Hematopoietic multipotent progenitor cell treated with erythropoietin and hydrocortisone succinate and interleukin-3 and kit ligand, for 17 days (in vitro differentiated cells): ENCODE measurements at regions not wholly inside any gene's neighbourhood (a gene's known extent, or its start where the extent isn't known, plus 50 kb on each side); places are given as distances from the start of the nearest gene placed in this dataset.

Experiments
- DNase-seq: peaks from one replicate; pipeline ENCODE4 v3.0.0-alpha.2; 2015; ENCODE audit warnings: low spot score

GRCh38 chr15:55017635-55018034 is 179.1 kb downstream of the RSL24D1 start:
- no peak for DNase-seq

DNA sequence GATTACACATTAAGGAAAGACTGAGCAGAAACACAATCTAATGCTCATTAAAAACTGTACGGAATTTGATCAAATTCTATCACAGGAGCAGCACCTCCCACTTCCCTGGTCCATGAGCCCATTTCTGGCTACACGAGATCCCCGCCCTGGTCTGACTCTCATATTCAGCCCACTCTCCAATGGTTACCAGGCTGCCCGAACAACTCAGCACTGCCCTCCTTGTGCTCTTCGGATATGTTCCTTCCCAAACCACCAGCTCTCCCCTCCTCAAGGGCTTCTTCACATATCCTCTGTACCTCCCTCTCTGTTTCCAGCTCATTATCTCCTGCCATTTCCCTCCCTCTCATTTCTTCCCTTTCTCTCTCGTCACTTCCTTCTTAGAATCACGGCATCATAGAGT is 180.5 kb downstream of the RSL24D1 start:
- DNase-seq: no peak

GRCh38 chr15:55015093-55015445 is 181.7 kb downstream of the RSL24D1 start:
- no peak for DNase-seq

- DNase-seq: no peak
These were observed 182.2 kb downstream of the RSL24D1 start for GRCh38 chr15:55014391-55015092.

- no peak for DNase-seq
These were observed 188.3 kb downstream of the RSL24D1 start for GRCh38 chr15:55008421-55008820.

DNA sequence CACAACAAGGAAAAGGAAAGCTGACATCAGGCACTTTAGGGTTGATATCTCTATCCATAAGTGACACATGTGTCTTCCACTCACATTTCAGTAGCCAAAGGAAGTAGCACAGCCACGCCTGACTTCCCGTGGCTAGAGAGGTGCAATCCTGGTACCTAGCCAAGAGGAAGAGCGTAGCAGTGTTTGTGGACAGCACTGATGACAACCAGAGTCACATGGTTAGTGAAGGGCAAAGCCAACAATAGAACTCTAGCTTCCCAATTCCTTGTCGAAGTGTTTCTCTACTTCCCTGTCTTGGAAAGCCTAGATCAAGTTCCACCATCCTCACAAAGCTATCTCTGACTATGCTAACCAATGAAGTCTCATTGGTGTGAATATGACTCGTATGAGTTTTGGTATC is 189.2 kb downstream of the RSL24D1 start:
- no peak for DNase-seq

- DNase-seq: no peak
These were observed 191.1 kb downstream of the RSL24D1 start for GRCh38 chr15:55005679-55006078.

DNA sequence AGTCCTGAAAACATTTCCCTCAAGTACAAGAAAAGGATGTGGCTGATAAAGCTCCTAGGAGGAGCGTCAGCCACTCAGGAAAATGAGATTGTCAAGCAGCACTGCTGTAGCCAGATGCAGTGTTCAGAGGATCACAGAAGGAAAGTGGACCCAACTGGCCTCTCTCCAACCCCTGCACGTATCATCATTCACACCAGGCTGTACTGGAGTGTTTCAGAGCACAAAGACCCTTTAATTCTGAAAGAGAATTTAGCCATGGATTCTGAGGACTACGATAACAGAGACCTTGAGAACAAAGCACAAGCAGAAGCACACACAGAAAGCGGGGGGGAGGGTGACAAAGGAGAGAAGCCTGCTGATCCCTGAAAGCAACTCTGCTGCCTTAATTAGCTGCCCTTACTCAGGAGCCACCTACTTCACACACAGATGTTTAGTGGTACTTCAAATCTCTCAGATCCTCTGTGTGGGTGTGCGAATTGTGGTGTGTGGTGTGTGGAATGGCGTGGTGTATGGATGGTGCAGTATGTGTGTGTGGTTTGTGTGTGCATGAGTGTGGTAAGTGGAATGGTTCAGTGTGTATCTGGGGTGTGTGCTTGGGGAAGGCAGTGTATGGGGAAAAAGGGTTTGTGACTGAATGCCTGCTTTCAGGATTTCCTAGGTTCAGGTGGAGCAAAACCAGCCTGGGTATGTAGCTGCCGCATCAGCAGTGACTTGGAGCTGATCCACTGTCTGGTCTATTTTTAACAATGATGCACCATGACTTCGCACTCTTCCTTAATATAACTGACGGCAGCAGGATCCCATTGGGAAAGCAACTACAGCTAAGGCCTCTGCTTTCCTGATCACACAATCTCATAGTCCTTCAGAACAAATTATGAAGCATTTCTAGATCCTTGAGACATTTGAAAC is 192.5 kb downstream of the RSL24D1 start:
- DNase-seq: no peak

DNA sequence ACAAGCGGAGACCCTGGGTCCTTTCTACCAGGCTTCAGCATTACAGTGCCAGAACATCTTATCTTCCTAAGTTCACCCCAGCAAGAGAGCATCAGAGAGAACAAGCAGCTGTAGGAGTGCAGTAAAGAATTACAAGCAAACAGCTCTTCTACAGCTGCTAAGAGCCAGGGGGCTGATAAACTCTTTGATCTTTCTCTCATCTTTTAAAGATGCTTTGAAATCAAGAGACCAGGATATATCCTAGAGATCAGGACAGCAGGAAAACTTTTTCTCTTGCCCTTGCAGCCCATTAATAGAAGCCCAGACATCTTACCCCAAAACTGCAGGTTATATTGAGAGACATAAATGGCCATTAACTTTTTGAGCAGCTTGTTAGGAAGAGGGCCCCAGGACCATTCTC is 198.1 kb downstream of the RSL24D1 start:
- no peak for DNase-seq

DNA sequence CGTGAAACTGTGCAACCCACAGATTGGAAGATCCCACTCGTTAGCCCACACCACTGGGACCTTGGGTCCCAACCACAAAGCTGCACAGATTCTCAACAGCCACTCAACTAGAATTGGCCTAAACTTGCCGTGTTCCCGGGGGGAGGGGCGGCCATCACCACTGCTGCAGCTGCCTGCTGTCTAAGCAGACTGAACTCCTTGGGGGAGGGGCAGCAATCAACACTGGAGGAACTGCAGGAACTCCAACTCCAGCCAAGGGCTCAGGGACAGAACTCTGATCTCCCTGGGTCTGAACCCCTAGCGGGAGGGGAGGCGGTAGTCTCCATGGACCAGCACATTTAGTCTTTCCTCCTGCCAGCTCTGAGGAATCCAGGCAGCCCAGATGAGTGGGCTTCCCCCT is 205.9 kb downstream of the RSL24D1 start:
- no peak for DNase-seq

GRCh38 chr15:54987881-54988280 is 208.9 kb downstream of the RSL24D1 start:
- DNase-seq: no peak

DNA sequence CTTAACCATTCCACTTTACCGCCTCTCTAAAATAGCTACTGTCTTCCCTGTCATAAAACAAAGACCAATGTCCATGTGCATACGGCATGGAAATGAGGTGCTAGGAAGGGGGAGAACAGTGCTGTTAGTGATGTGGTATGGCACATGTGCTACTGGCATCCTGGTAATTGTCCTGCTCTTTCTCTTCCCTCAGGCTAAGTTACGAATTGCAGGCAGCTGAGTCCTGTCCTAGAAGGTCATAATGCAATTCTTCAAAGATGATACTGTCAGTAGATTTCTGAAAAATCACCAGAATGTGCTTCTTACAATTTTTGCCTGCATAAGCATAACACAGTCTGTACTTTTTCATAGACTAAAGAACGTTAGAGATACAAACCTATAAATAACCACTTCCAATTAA is 216.8 kb downstream of the RSL24D1 start:
- no peak for DNase-seq

DNA sequence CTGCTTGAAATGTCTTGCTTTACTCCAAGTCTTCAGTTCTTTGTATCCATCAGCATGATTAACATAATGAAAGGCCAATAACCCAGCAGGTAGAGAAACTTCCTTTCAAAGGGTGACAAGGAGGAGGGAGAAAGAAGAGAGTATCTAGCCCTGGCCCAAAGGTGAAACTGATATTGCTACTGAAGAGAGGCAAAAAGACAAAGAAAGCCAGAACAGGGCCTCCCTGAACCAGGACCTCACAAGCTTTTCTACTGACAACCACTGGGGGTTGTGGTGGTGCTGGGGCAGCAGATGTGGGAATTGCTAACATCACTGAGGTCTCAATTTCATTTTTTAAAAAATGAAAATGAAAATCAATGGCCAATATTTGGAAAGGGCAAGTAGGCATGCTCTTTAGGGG is 234.1 kb downstream of the RSL24D1 start:
- DNase-seq: no peak

DNA sequence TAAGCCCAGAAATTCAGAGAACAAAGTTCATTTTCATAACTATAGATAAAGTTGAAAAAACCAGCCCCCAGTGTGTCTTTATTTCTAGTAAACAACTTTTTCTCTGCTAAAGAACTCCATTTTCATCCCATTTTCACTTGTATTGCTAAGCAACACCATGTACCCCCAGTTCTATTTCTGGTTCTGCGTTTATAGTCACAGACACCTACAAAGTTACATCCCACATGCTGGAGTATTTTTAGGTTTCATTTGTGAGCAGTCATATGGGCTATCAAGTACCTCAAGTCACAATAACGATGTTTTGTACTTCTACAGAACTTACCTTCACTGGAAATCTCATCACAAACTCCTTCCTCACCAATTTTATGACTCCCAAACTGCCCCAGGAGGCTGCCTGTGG is 236.5 kb downstream of the RSL24D1 start:
- no peak for DNase-seq

- DNase-seq: no peak
These were observed 255.3 kb downstream of the RSL24D1 start for GRCh38 chr15:54941417-54941816.

DNA sequence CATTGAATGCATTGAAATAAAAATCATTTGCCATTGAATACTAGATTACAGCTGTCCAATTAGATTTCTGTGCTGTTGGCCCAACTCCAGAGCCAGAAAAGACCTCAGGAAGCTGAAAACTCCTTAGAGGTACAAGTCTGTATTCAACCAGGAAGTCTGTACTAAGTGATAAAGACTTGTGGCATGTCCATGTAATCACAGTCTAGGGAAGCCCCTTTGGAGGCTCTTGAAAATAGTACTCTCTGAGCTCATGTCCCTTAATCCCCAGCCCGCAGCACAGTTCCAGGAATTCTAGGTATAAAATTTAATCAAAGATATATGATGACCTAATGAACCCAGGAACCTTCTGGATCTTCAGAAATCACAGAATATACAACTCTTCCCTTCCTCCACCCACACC is 279.4 kb downstream of the RSL24D1 start:
- DNase-seq: no peak

- no peak for DNase-seq
These were observed 281.4 kb downstream of the RSL24D1 start for GRCh38 chr15:54915380-54915779.

DNA sequence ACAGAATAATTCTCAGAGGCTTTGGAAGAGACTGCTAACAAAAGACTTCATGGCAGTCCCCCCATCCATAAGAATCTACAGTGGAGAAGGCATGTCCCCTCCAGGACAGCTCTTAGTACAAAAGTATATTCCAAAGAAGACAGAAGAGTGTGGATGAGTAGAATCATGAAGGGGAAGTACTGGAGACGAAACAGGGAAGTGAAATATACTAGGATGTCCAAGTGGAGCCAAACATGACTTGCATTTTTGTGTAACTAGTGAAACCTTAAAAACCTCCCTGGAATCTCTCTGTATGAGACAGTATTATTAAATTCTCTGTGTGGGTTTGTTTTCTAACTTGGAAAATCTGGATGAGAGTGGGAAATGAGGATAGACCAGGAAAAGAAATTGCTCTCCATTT is 312.4 kb downstream of the RSL24D1 start:
- DNase-seq: no peak

GRCh38 chr15:54859982-54860381 is 336.8 kb downstream of the RSL24D1 start:
- DNase-seq: no peak

DNA sequence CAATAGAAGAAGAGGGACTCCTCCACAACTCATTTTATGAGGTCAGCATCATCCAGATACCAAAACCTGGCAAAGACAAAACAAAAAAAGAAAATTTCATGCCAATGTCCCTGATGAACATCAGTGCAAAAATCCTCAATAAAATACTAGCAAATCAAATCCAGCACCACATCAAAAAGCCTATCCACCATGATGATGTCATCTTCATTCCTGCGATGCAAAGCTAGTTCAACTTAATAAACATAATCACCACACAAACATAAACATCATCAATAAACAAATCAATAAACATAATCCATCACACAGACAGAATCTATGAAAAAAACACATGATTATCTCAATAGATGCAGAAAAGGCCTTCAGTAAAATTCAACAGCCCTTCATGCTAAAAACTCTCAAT is 342.1 kb downstream of the RSL24D1 start:
- no peak for DNase-seq

- DNase-seq: no peak
These were observed 346.6 kb downstream of the RSL24D1 start for GRCh38 chr15:54850101-54850500.

GRCh38 chr15:54843006-54843405 is 353.7 kb downstream of the RSL24D1 start:
- DNase-seq: no peak

- DNase-seq: no peak
These were observed 354.9 kb downstream of the RSL24D1 start for GRCh38 chr15:54841701-54842305.
